A673 (cell line): ENCODE measurements at regions not wholly inside any gene's neighbourhood (a gene's known extent, or its start where the extent isn't known, plus 50 kb on each side); places are given as distances from the start of the nearest gene placed in this dataset.

Experiments used
- BruUV-seq: library from RNA; stranded (reverse); fragments of 400-500 nt; replicated peaks from 2 replicates; lab custom pipeline; 2021; lab: Mats Ljungman, UMichigan
- CTCF ChIA-PET: fragments of 300-600 bp; sonication (Branson Sonifier 250); formaldehyde crosslinking; loops from one replicate; lab custom pipeline; 2022; ENCODE audit warnings: antibody characterized with exemption; lab: Charles Lee
- POLR2A ChIA-PET: fragments of 300-600 bp; sonication (Branson Sonifier 250); formaldehyde crosslinking; loops from one replicate; lab custom pipeline; 2022; ENCODE audit warnings: antibody characterized with exemption; ENCODE audit not compliant: low non-redundant PET; lab: Charles Lee
- DNase-seq: peaks from one replicate; pipeline ENCODE4 v3.0.0-alpha.2; 2015; ENCODE audit warnings: low spot score
- H3K27ac ChIP-seq: fragments of 200-600 bp; sonication (generic); 2 replicates; pipeline ENCODE4 v1.5.1; 2016; ENCODE audit warnings: mixed run types, low read depth, mild to moderate bottlenecking, mixed read lengths, antibody characterized with exemption, low read length; ENCODE audit not compliant: poor library complexity, severe bottlenecking
- H3K27me3 ChIP-seq: fragments of 200-600 bp; sonication (generic); replicated peaks from 2 replicates; pipeline ENCODE4 v1.6.1; 2017; ENCODE audit warnings: mixed run types, low read depth, mild to moderate bottlenecking, mixed read lengths, antibody characterized with exemption, low read length; ENCODE audit not compliant: insufficient read depth, poor library complexity
- H3K36me3 ChIP-seq: fragments of 200-600 bp; sonication (generic); 2 replicates; pipeline ENCODE4 v1.6.1; 2016; ENCODE audit warnings: mixed run types, mild to moderate bottlenecking, mixed read lengths, antibody characterized with exemption, low read length; ENCODE audit not compliant: insufficient read depth, poor library complexity, severe bottlenecking
- H3K4me1 ChIP-seq: fragments of 200-600 bp; sonication (generic); 2 replicates; pipeline ENCODE4 v1.6.1; 2017; ENCODE audit warnings: mixed run types, mild to moderate bottlenecking, mixed read lengths, antibody characterized with exemption, low read length; ENCODE audit not compliant: insufficient read depth, poor library complexity, severe bottlenecking
- H3K4me3 ChIP-seq: fragments of 200-600 bp; sonication (generic); 2 replicates; pipeline ENCODE4 v1.5.1; 2016; ENCODE audit warnings: low read depth, mixed run types, mild to moderate bottlenecking, mixed read lengths, low read length; ENCODE audit not compliant: poor library complexity, severe bottlenecking
- H3K9me3 ChIP-seq: fragments of 200-600 bp; sonication (generic); 2 replicates; pipeline ENCODE4 v1.6.1; 2016; ENCODE audit warnings: mixed run types, low read depth, mild to moderate bottlenecking, mixed read lengths, antibody characterized with exemption, low read length; ENCODE audit not compliant: poor library complexity, severe bottlenecking
- CTCF ChIP-seq: fragments of 300-800, 200-600 bp; sonication (generic); conservative IDR thresholded peaks from 2 replicates; pipeline ENCODE4 v1.5.1; 2017; ENCODE audit warnings: low read depth, mild to moderate bottlenecking, antibody characterized with exemption, low read length, moderate library complexity, mixed read lengths
- EZH2 ChIP-seq: fragments of 200-600 bp; sonication (generic); IDR thresholded peaks from 2 replicates; pipeline ENCODE4 v1.6.1; 2017; ENCODE audit warnings: borderline replicate concordance, low read depth, mild to moderate bottlenecking, mixed read lengths, antibody characterized with exemption, low read length; ENCODE audit not compliant: poor library complexity, severe bottlenecking
- intact Hi-C: fragments of 100-400 bp; cut with micrococcal nuclease; formaldehyde crosslinking; loops from one replicate; pipeline ENCODE4 v1.10.0; 2022; ENCODE audit not compliant: unreplicated experiment

- DNase-seq, result no peak
- intact Hi-C loops, result no loop called here
- no TSS peak for BruUV-seq
- H3K4me1 ChIP-seq, result no peaks in the 10 kb centered on the region
- POLR2A ChIA-PET, result no interaction called here
- TF ChIP-seq CTCF (no peak), EZH2 (no peak)
- H3K9me3 ChIP-seq, result no peaks in the 10 kb centered on the region
- H3K27ac ChIP-seq, result no peak overlapping the region
- no peak overlapping the region for H3K4me3 ChIP-seq
- no peaks in the 10 kb centered on the region for H3K27me3 ChIP-seq
- H3K36me3 ChIP-seq, result no peaks in the 10 kb centered on the region
- CTCF ChIA-PET, result no interaction called here
These were observed 72.2 kb upstream of the PHLPP1 start for GRCh38 chr18:62643181-62643580.

- Histone ChIP-seq H3K4me3 (no peak overlapping the region), H3K27ac (no peak overlapping the region), H3K36me3 (no peaks in the 10 kb centered on the region), H3K9me3 (no peaks in the 10 kb centered on the region), H3K27me3 (no peaks in the 10 kb centered on the region), H3K4me1 (no peaks in the 10 kb centered on the region)
- no peak for TF ChIP-seq CTCF
- TF ChIP-seq EZH2, result no peak
- POLR2A ChIA-PET, result no interaction called here
- intact Hi-C loops, result no loop called here
- CTCF ChIA-PET, result no interaction called here
- BruUV-seq, result no TSS peak
- DNase-seq, result no peak
These were observed 70.6 kb upstream of the PHLPP1 start for GRCh38 chr18:62644773-62645172.

GRCh38 chr18:62647179-62647578 is 68.2 kb upstream of the PHLPP1 start:
- H3K4me3 ChIP-seq, result no peak overlapping the region

More at GRCh38 chr18:62647179-62647578, 68.2 kb upstream of the PHLPP1 start:
- no peak for DNase-seq
- ChIA-PET POLR2A (no interaction called here), CTCF (no interaction called here)
- H3K4me1 ChIP-seq, result no peaks in the 10 kb centered on the region
- no TSS peak for BruUV-seq
- H3K36me3 ChIP-seq, result no peaks in the 10 kb centered on the region
- no peak for TF ChIP-seq EZH2
- TF ChIP-seq CTCF, result no peak
- H3K27ac ChIP-seq, result no peak overlapping the region
- peaks cover 3% of the 10 kb centered on the region for H3K27me3 ChIP-seq
- intact Hi-C loops, result no loop called here
- H3K9me3 ChIP-seq, result no peaks in the 10 kb centered on the region
